ENCODE measurements at regions not wholly inside any gene's neighbourhood (a gene's known extent, or its start where the extent isn't known, plus 50 kb on each side); places are given as distances from the start of the nearest gene placed in this dataset.

DNA sequence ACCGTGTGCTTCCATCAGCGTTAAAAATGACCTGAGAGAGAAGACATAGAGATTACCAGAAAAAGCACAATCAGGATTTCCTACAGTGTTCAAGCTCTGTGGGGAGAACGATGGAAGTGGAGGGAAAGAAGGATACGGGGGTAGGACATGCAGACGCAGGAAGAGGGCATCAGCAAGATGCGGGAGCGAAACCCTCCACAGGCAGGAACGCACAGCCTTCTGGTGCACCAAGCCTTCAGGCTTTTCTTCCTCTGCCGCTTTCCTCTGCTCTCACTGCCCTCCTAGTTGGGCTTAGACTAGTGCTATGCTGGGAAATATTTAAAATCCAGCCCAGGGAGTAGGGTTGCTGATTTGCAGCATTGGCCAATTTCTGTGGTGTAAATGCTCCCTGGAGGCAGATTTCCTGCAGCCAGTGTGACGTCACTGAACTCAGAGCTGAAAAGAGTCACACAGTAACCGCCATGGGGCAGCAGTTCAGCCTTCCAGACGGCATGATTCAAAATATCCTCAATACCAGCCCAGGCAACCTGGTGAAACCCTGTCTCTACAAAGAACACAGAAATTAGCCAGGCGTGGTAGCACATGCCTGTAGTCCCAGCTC is 205.1 kb upstream of the SOX1 start:
- TF ChIP-seq, protein P1, sequence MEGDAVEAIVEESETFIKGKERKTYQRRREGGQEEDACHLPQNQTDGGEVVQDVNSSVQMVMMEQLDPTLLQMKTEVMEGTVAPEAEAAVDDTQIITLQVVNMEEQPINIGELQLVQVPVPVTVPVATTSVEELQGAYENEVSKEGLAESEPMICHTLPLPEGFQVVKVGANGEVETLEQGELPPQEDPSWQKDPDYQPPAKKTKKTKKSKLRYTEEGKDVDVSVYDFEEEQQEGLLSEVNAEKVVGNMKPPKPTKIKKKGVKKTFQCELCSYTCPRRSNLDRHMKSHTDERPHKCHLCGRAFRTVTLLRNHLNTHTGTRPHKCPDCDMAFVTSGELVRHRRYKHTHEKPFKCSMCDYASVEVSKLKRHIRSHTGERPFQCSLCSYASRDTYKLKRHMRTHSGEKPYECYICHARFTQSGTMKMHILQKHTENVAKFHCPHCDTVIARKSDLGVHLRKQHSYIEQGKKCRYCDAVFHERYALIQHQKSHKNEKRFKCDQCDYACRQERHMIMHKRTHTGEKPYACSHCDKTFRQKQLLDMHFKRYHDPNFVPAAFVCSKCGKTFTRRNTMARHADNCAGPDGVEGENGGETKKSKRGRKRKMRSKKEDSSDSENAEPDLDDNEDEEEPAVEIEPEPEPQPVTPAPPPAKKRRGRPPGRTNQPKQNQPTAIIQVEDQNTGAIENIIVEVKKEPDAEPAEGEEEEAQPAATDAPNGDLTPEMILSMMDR (IDR thresholded peaks at IDR 0.05), result no peak
- TF ChIP-seq EP300 (IDR thresholded peaks at IDR 0.05; ENCODE audit: low read depth) (no peak), POLR2A (IDR thresholded peaks at IDR 0.05) (no peak)
